NCI-H1694 treated with DMSO at 0.1 percent for 48 hours (cell line): ENCODE measurements at regions not wholly inside any gene's neighbourhood (a gene's known extent, or its start where the extent isn't known, plus 50 kb on each side); places are given as distances from the start of the nearest gene placed in this dataset.
"Not testable (repeated sequence)": the region's sequence is repeated elsewhere in the genome, so short reads cannot be mapped to it uniquely, and the experiment has no call there.

Source experiments
- DNase-seq: peaks from one replicate; lab custom pipeline; 2025; lab: John Stamatoyannopoulos, UW

GRCh38 chr16:8453359-8453758 lies 137.0 kb downstream of the TMEM114 start:
- no peak for DNase-seq

GRCh38 chr16:8452941-8453340 lies 137.4 kb downstream of the TMEM114 start:
- no peak for DNase-seq

GRCh38 chr16:8436931-8437330 lies 153.4 kb downstream of the TMEM114 start:
- DNase-seq = no peak

- DNase-seq = no peak
Observed at GRCh38 chr16:8431783-8432182, 158.5 kb downstream of the TMEM114 start.

- no peak for DNase-seq
Observed at GRCh38 chr16:8430401-8430800, 159.9 kb downstream of the TMEM114 start.

GRCh38 chr16:8426569-8426968 lies 163.7 kb downstream of the TMEM114 start:
- no peak for DNase-seq

GRCh38 chr16:8417145-8417544 lies 173.2 kb downstream of the TMEM114 start:
- DNase-seq = no peak

- DNase-seq = no peak
Observed at GRCh38 chr16:8408855-8409567, 181.3 kb downstream of the TMEM114 start.

- DNase-seq = no peak
Observed at GRCh38 chr16:8407351-8407750, 183.0 kb downstream of the TMEM114 start.

- DNase-seq = no peak
Observed at GRCh38 chr16:8403978-8404749, 186.1 kb downstream of the TMEM114 start.

GRCh38 chr16:8402981-8403843 lies 187.1 kb downstream of the TMEM114 start:
- DNase-seq = no peak

GRCh38 chr16:8400683-8401082 lies 189.6 kb downstream of the TMEM114 start:
- not testable (repeated sequence) for DNase-seq

- no peak for DNase-seq
Observed at GRCh38 chr16:8398548-8398947, 191.8 kb downstream of the TMEM114 start.

GRCh38 chr16:8397223-8397622 lies 193.1 kb downstream of the TMEM114 start:
- no peak for DNase-seq

GRCh38 chr16:8396463-8396862 lies 193.8 kb downstream of the TMEM114 start:
- DNase-seq = no peak

- no peak for DNase-seq
Observed at GRCh38 chr16:8391257-8391656, 199.1 kb downstream of the TMEM114 start.

- no peak for DNase-seq
Observed at GRCh38 chr16:8388684-8389083, 201.6 kb downstream of the TMEM114 start.

- no peak for DNase-seq
Observed at GRCh38 chr16:8381814-8382213, 208.5 kb downstream of the TMEM114 start.

GRCh38 chr16:8380311-8380710 lies 210.0 kb downstream of the TMEM114 start:
- DNase-seq = no peak

- no peak for DNase-seq
Observed at GRCh38 chr16:8377864-8378263, 212.4 kb downstream of the TMEM114 start.

GRCh38 chr16:8376858-8377257 lies 213.5 kb downstream of the TMEM114 start:
- no peak for DNase-seq

GRCh38 chr16:8376430-8376829 lies 213.9 kb downstream of the TMEM114 start:
- DNase-seq = no peak

- no peak for DNase-seq
Observed at GRCh38 chr16:8375232-8375587, 215.1 kb downstream of the TMEM114 start.
